ENCODE measurements at regions not wholly inside any gene's neighbourhood (a gene's known extent, or its start where the extent isn't known, plus 50 kb on each side); places are given as distances from the start of the nearest gene placed in this dataset.

GRCh38 chr12:118513611-118514010, 137.3 kb downstream of the SUDS3 start:
- Histone ChIP-seq H3F3A (replicated peaks; ENCODE audit: low read depth) (no peaks in the 10 kb centered on the region), H3K27me3 (ENCODE audit: insufficient read depth) (no peaks in the 10 kb centered on the region), H3K4me3 (no peak overlapping the region), H4K20me1 (replicated peaks; ENCODE audit: insufficient read depth) (no peaks in the 10 kb centered on the region), H3K4me2 (no peak overlapping the region), H3K36me3 (ENCODE audit: insufficient read depth) (no peaks in the 10 kb centered on the region), H3K4me1 (ENCODE audit: insufficient read depth) (0 out of 2 replicates have a peak, but pooled peaks cover 2% of the 10 kb centered on the region), H2AFZ (no peak overlapping the region), H3K79me2 (replicated peaks; ENCODE audit: insufficient read depth) (no peaks in the 10 kb centered on the region), H3K27ac (ENCODE audit: low read depth) (no peak overlapping the region), H3K9me2 (ENCODE audit: insufficient read depth) (0 out of 2 replicates have a peak, but pooled peaks cover 2% of the 10 kb centered on the region)
- H3K4me1 Mint-ChIP-seq, result no peaks in the 10 kb centered on the region; the same call in 2 of the 3 replicates
- H3K36me3 Mint-ChIP-seq (ENCODE audit: low read depth), result peaks cover 9% of the 10 kb centered on the region; the same call in 2 of the 3 replicates
- H3K27ac Mint-ChIP-seq, result no peak overlapping the region
- H3K4me3 Mint-ChIP-seq, result no peak overlapping the region
- DNase-seq (ENCODE audit: low spot score), result no peak
- H3K27me3 Mint-ChIP-seq (ENCODE audit: insufficient read depth, low read depth, poor library complexity), result peaks cover 5% of the 10 kb centered on the region
- no peak for ATAC-seq
- H3K9me3 Mint-ChIP-seq, result peaks cover 10% of the 10 kb centered on the region; the same call in 2 of the 3 replicates
- TF ChIP-seq CTCF (conservative IDR thresholded peaks at IDR 0.05; ENCODE audit: low read depth in 2 of 2) (no peak), EZH2phosphoT487 (IDR thresholded peaks at IDR 0.05; ENCODE audit: unreplicated experiment) (no peak), ETS1 (IDR thresholded peaks at IDR 0.05) (no peak), POLR2AphosphoS5 (IDR thresholded peaks at IDR 0.05; ENCODE audit: low read depth) (no peak)

- Mint-ChIP-seq H3K4me1 (no peaks in the 10 kb centered on the region; the same call in 2 of the 3 replicates), H3K27me3 (ENCODE audit: insufficient read depth, low read depth, poor library complexity) (peaks cover 5% of the 10 kb centered on the region), H3K9me3 (peaks cover 10% of the 10 kb centered on the region; the same call in 2 of the 3 replicates), H3K27ac (no peak overlapping the region), H3K4me3 (no peak overlapping the region), H3K36me3 (ENCODE audit: low read depth) (peaks cover 9% of the 10 kb centered on the region; the same call in 2 of the 3 replicates)
- Histone ChIP-seq H4K20me1 (replicated peaks; ENCODE audit: insufficient read depth) (no peaks in the 10 kb centered on the region), H3K4me2 (no peak overlapping the region), H2AFZ (no peak overlapping the region), H3K27me3 (ENCODE audit: insufficient read depth) (no peaks in the 10 kb centered on the region), H3K79me2 (replicated peaks; ENCODE audit: insufficient read depth) (no peaks in the 10 kb centered on the region), H3F3A (replicated peaks; ENCODE audit: low read depth) (no peaks in the 10 kb centered on the region), H3K4me1 (ENCODE audit: insufficient read depth) (0 out of 2 replicates have a peak, but pooled peaks cover 2% of the 10 kb centered on the region), H3K9me2 (ENCODE audit: insufficient read depth) (0 out of 2 replicates have a peak, but pooled peaks cover 2% of the 10 kb centered on the region), H3K27ac (ENCODE audit: low read depth) (no peak overlapping the region), H3K4me3 (no peak overlapping the region), H3K36me3 (ENCODE audit: insufficient read depth) (no peaks in the 10 kb centered on the region)
- ATAC-seq, result no peak
- DNase-seq (ENCODE audit: low spot score), result no peak
- TF ChIP-seq CREB1 (CRISPR knock-in tag; IDR thresholded peaks at IDR 0.05; ENCODE audit: low read depth) (no peak), ZNF331 (CRISPR knock-in tag; IDR thresholded peaks at IDR 0.05; ENCODE audit: low read depth) (no peak), ZNF462 (CRISPR knock-in tag; IDR thresholded peaks at IDR 0.05) (no peak), CTCF (conservative IDR thresholded peaks at IDR 0.05; ENCODE audit: low read depth in 2 of 2) (no peak), ZNF114 (CRISPR knock-in tag; IDR thresholded peaks at IDR 0.05) (no peak), JUNB (IDR thresholded peaks at IDR 0.05; ENCODE audit: unreplicated experiment) (no peak), EZH2phosphoT487 (IDR thresholded peaks at IDR 0.05; ENCODE audit: unreplicated experiment) (no peak)
These were observed 137.9 kb downstream of the SUDS3 start for GRCh38 chr12:118514297-118514696.

All from GM23338 (cell line).